Neural progenitor cell (in vitro differentiated cells): ENCODE measurements at regions not wholly inside any gene's neighbourhood (a gene's known extent, or its start where the extent isn't known, plus 50 kb on each side); places are given as distances from the start of the nearest gene placed in this dataset.

Experiments
- EZH2phosphoT487 ChIP-seq: fragments of 200-600 bp; sonication (generic); IDR thresholded peaks from 2 replicates; pipeline ENCODE4 v1.6.1; 2017; ENCODE audit warnings: antibody characterized with exemption
- TF ChIP-seq, protein P1 (sequence below): fragments of 200-600 bp; sonication (generic); IDR thresholded peaks from 2 replicates; pipeline ENCODE4 v1.5.1; 2017; ENCODE audit warnings: antibody characterized with exemption, mild to moderate bottlenecking

- TF ChIP-seq EZH2phosphoT487: no peak
- TF ChIP-seq, protein P1, sequence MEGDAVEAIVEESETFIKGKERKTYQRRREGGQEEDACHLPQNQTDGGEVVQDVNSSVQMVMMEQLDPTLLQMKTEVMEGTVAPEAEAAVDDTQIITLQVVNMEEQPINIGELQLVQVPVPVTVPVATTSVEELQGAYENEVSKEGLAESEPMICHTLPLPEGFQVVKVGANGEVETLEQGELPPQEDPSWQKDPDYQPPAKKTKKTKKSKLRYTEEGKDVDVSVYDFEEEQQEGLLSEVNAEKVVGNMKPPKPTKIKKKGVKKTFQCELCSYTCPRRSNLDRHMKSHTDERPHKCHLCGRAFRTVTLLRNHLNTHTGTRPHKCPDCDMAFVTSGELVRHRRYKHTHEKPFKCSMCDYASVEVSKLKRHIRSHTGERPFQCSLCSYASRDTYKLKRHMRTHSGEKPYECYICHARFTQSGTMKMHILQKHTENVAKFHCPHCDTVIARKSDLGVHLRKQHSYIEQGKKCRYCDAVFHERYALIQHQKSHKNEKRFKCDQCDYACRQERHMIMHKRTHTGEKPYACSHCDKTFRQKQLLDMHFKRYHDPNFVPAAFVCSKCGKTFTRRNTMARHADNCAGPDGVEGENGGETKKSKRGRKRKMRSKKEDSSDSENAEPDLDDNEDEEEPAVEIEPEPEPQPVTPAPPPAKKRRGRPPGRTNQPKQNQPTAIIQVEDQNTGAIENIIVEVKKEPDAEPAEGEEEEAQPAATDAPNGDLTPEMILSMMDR: no peak
Measured at GRCh38 chr13:103953859-103954258, 887.6 kb upstream of the SLC10A2 start.
